DMS 273 (cell line): ENCODE measurements at regions not wholly inside any gene's neighbourhood (a gene's known extent, or its start where the extent isn't known, plus 50 kb on each side); places are given as distances from the start of the nearest gene placed in this dataset.

ENCODE experiments used
- DNase-seq: peaks from one replicate; lab custom pipeline; 2025; ENCODE audit not compliant: unreplicated experiment; lab: John Stamatoyannopoulos, UW

- DNase-seq: no peak
These were observed 356.3 kb upstream of the HSF2 start for GRCh38 chr6:122042960-122043735.

GRCh38 chr6:122048570-122048969 lies 350.9 kb upstream of the HSF2 start:
- no peak for DNase-seq

GRCh38 chr6:122049341-122049740 lies 350.1 kb upstream of the HSF2 start:
- no peak for DNase-seq

GRCh38 chr6:122050242-122050755 lies 349.2 kb upstream of the HSF2 start:
- no peak for DNase-seq

GRCh38 chr6:122052346-122052900 lies 347.0 kb upstream of the HSF2 start:
- DNase-seq: no peak

- no peak for DNase-seq
These were observed 339.5 kb upstream of the HSF2 start for GRCh38 chr6:122059918-122060317.

- no peak for DNase-seq
These were observed 337.6 kb upstream of the HSF2 start for GRCh38 chr6:122061855-122062254.

- DNase-seq: no peak
These were observed 336.4 kb upstream of the HSF2 start for GRCh38 chr6:122063076-122063475.

- no peak for DNase-seq
These were observed 335.7 kb upstream of the HSF2 start for GRCh38 chr6:122063761-122064160.

- no peak for DNase-seq
These were observed 333.3 kb upstream of the HSF2 start for GRCh38 chr6:122066200-122066599.

GRCh38 chr6:122068291-122068769 lies 331.1 kb upstream of the HSF2 start:
- no peak for DNase-seq

GRCh38 chr6:122069932-122070331 lies 329.5 kb upstream of the HSF2 start:
- no peak for DNase-seq

- no peak for DNase-seq
These were observed 327.3 kb upstream of the HSF2 start for GRCh38 chr6:122072014-122072647.

- no peak for DNase-seq
These were observed 324.2 kb upstream of the HSF2 start for GRCh38 chr6:122075084-122075838.

- no peak for DNase-seq
These were observed 323.5 kb upstream of the HSF2 start for GRCh38 chr6:122075917-122076316.

- DNase-seq: no peak
These were observed 321.8 kb upstream of the HSF2 start for GRCh38 chr6:122077603-122078002.

- no peak for DNase-seq
These were observed 321.0 kb upstream of the HSF2 start for GRCh38 chr6:122078481-122078880.

GRCh38 chr6:122079916-122080315 lies 319.5 kb upstream of the HSF2 start:
- no peak for DNase-seq

GRCh38 chr6:122081921-122082320 lies 317.5 kb upstream of the HSF2 start:
- DNase-seq: no peak

GRCh38 chr6:122082370-122082769 lies 317.1 kb upstream of the HSF2 start:
- DNase-seq: no peak

- DNase-seq: no peak
These were observed 307.1 kb upstream of the HSF2 start for GRCh38 chr6:122092366-122092765.
